HepG2 (cell line): ENCODE measurements at regions not wholly inside any gene's neighbourhood (a gene's known extent, or its start where the extent isn't known, plus 50 kb on each side); places are given as distances from the start of the nearest gene placed in this dataset.

Experiments
- CHD2 ChIP-seq: IDR thresholded peaks from 2 replicates; pipeline ENCODE4 v1.6.1; 2011; ENCODE audit warnings: low read depth, low read length, improper control_type of control experiment
- DPF2 ChIP-seq: sonication (generic); formaldehyde crosslinking; IDR thresholded peaks from 2 replicates; pipeline ENCODE4 v1.4.0; 2020; ENCODE audit warnings: mild to moderate bottlenecking, low read depth, missing genetic modification reagents, borderline replicate concordance
- ELF4 ChIP-seq: sonication (generic); formaldehyde crosslinking; IDR thresholded peaks from 2 replicates; pipeline ENCODE4 v1.5.0; 2020; ENCODE audit warnings: missing genetic modification reagents, mild to moderate bottlenecking, moderate library complexity, borderline replicate concordance
- JUN ChIP-seq: sonication (generic); formaldehyde crosslinking; IDR thresholded peaks from 2 replicates; pipeline ENCODE4 v1.4.0; 2020; ENCODE audit warnings: mild to moderate bottlenecking, missing genetic modification reagents
- JUNB ChIP-seq: sonication (generic); formaldehyde crosslinking; IDR thresholded peaks from 2 replicates; pipeline ENCODE4 v1.8.0; 2022; ENCODE audit warnings: missing genetic modification reagents, mild to moderate bottlenecking, borderline replicate concordance
- POLR2A ChIP-seq, 2 experiments: IDR thresholded peaks; 2 replicates each; pipeline ENCODE4 v1.6.1; 2011; ENCODE audit warnings: low read depth in 2 of 2, low read length in 2 of 2, mild to moderate bottlenecking in 1 of 2, moderate library complexity in 1 of 2; ENCODE audit not compliant: insufficient read depth in 1 of 2
- RAD51 ChIP-seq: fragments of 450-650 bp; IDR thresholded peaks from 2 replicates; pipeline ENCODE4 v1.6.1; 2016; ENCODE audit warnings: borderline replicate concordance
- TAF15 ChIP-seq: fragments of 200-400 bp; formaldehyde crosslinking; IDR thresholded peaks from one replicate; pipeline ENCODE4 v1.6.1; 2018; ENCODE audit warnings: mild to moderate bottlenecking, low read depth, low read length; ENCODE audit not compliant: poor library complexity, severe bottlenecking
- TARDBP ChIP-seq: sonication (generic); formaldehyde crosslinking; IDR thresholded peaks from 2 replicates; pipeline ENCODE4 v1.8.0; 2022; ENCODE audit warnings: mild to moderate bottlenecking, missing genetic modification reagents
- ZFP82 ChIP-seq: sonication (generic); formaldehyde crosslinking; IDR thresholded peaks from 2 replicates; pipeline ENCODE4 v1.5.1; 2020; ENCODE audit warnings: mild to moderate bottlenecking, missing genetic modification reagents, borderline replicate concordance
- ZNF124 ChIP-seq: sonication (generic); formaldehyde crosslinking; IDR thresholded peaks from 2 replicates; pipeline ENCODE4 v1.4.0; 2020; ENCODE audit warnings: missing genetic modification reagents
- ZNF510 ChIP-seq: sonication (generic); formaldehyde crosslinking; IDR thresholded peaks from 2 replicates; pipeline ENCODE4 v1.4.0; 2020; ENCODE audit warnings: low read depth, mild to moderate bottlenecking, missing genetic modification reagents
- TF ChIP-seq, protein P1 (sequence below): sonication (generic); formaldehyde crosslinking; IDR thresholded peaks from 2 replicates; pipeline ENCODE4 v1.5.0; 2020; ENCODE audit warnings: mild to moderate bottlenecking, missing genetic modification reagents, moderate library complexity

DNA sequence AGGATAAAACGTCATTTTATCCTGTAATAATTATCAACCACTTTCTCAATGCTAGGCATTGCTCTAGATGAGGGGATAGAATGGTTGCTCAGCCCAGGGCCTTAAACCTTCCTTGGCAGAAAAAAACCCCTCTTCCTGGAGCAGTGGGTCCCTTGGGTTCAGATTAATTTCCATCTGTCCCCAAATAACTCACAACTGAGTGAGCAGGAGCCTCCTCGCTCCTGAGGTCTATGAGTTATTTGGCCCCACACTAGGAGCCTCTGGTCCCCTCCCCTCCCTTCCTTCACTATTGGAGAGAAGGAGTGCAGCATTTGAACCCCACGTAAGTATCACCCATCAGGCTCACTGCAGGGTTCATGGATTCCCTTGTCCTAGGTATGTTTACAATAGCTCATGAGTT is 157.5 kb upstream of the FHL2 start:
- TF ChIP-seq ELF4 (no peak), RAD51 (no peak), JUN (CRISPR knock-in tag) (no peak), CHD2 (no peak), ZNF510 (CRISPR knock-in tag) (no peak), JUNB (CRISPR knock-in tag) (no peak), ZNF124 (CRISPR knock-in tag) (no peak), TARDBP (CRISPR knock-in tag) (no peak), TAF15 (no peak), DPF2 (no peak), ZFP82 (CRISPR knock-in tag) (no peak), POLR2A (IDR thresholded peaks at IDR 0.05; ENCODE audit: insufficient read depth in 1 of 2, low read depth in 2 of 2, low read length in 2 of 2) (no peak)
- TF ChIP-seq, protein P1, sequence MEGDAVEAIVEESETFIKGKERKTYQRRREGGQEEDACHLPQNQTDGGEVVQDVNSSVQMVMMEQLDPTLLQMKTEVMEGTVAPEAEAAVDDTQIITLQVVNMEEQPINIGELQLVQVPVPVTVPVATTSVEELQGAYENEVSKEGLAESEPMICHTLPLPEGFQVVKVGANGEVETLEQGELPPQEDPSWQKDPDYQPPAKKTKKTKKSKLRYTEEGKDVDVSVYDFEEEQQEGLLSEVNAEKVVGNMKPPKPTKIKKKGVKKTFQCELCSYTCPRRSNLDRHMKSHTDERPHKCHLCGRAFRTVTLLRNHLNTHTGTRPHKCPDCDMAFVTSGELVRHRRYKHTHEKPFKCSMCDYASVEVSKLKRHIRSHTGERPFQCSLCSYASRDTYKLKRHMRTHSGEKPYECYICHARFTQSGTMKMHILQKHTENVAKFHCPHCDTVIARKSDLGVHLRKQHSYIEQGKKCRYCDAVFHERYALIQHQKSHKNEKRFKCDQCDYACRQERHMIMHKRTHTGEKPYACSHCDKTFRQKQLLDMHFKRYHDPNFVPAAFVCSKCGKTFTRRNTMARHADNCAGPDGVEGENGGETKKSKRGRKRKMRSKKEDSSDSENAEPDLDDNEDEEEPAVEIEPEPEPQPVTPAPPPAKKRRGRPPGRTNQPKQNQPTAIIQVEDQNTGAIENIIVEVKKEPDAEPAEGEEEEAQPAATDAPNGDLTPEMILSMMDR (CRISPR knock-in tag) = no peak
